Umbilical cord (tissue), 1 donor: ENCODE measurements at regions not wholly inside any gene's neighbourhood (a gene's known extent, or its start where the extent isn't known, plus 50 kb on each side); places are given as distances from the start of the nearest gene placed in this dataset.
A peak's percentile ranks its signal among the peaks of the same experiment; 100 is the strongest.

Source experiments
- DNase-seq: peaks from one replicate; pipeline ENCODE4 v3.0.0-alpha.2; 2015; ENCODE audit warnings: low spot score

DNA sequence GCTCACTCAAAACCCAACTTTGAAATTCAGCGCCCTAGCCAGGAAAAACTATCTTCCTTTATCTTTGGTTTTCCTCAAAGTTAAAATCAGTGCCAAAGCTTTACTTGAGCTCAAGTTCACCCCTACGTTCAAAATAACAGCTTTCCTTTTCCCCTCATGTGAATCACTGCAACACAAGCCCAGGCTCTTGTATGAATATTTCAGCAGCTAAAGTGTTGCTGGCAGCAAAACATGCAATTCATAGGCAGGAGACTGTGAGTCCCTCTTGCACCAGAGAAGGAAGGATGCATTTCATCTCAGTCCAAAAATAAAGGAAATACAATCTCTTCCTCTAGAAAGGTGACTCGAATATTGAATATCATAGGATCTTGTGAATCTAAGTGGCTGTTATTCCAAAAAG is 461.3 kb upstream of the SOX11 start:
- no peak for DNase-seq

- no peak for DNase-seq
These were observed 460.9 kb upstream of the SOX11 start for GRCh38 chr2:5231287-5231686.

DNA sequence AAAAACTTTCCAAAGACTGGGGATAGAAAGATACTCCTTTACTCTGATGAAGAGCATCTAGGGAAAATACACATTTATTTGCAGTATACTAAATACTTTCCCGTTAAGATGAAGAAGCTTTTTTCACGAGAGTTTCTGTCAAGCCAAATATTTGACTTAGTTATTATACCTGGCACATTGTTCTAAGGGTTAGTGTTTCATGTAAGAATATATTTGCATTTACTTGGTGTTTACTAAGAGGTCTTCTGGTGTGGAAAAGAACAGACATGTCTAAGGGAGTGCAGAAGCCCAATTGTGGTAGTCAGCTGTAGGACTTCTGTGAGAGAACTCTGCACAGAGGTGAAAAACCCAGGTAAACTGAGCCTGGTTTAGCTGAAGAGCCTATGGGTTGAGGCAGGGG is 457.6 kb upstream of the SOX11 start:
- DNase-seq: no peak

- no peak for DNase-seq
These were observed 456.5 kb upstream of the SOX11 start for GRCh38 chr2:5235701-5236100.

GRCh38 chr2:5236249-5236648 is 455.9 kb upstream of the SOX11 start:
- no peak for DNase-seq

DNA sequence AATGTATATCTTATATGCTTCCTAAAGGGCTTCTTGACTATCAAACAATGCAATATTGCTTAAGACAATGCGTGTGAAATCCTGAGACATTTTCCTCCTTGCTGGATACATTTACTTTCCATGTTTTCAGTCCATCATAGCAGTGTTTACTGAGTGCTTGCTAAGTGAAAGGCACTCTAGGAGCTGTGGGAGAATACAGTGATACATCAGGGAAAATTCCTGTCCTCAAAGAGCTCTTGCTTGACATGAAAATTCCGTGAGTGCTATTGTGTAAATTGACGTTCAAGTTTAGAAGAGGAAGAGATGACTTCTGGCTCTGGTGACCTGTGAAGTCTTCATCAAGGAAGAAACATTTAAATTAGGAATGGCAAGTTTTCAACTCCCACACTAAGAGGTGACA is 449.4 kb upstream of the SOX11 start:
- no peak for DNase-seq

DNA sequence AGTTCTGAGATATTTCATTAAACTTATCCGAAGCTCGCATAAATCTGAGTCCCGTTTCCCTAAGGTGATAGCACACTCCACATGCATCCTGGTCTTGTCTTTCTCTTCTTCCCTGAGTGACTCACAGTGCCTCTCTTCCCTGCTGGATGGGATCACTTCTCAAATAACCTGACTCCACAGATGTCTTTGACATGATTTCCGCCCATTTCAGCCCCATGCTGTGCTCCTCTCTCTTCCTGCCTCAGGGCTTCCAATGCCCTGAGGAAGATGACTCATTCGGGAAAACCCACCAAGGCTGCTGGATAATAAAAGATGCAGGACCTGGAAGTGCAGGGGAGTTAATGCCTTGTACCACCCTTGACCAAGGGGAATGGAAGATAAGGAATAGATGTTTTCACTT is 441.7 kb upstream of the SOX11 start:
- no peak for DNase-seq

DNA sequence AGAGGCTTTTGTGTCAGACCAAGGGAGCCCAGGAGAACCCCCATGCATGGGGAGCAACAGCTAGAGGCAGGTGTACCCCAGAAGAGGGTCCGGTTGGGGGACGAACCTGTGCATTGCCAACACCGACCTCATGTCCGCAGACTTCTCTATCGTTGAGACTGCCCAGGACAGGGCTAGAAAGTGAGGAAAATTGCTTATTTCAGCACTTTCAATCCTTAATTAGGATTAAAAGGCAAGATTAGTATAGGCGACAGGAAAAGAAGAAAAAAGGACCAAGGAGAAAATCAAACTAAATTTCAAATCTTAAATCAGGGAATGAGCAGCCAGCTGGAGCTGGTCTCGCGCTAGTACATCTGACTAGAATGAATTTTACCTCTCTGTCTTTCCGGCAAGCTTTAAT is 438.9 kb upstream of the SOX11 start:
- no peak for DNase-seq

GRCh38 chr2:5254791-5255332 is 437.3 kb upstream of the SOX11 start:
- DNase-seq: no peak

DNA sequence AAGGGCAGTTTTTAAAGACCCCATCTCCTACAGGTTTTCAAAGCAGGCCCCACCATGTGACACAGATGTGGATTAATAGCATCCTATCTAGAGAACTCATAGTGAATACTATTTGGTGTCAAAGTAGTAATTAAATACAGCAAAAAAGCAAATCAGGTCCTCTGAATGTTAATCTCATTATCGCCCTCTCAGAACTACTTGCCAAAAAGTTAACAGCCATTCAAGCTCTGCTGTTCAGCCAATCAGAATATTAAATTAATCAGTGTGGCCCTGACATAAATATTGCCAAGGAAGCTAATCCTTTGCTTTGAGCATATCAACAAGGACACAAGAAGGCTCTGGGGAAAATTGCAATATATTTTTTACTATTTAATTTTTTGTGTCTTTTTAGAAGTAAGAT is 428.9 kb upstream of the SOX11 start:
- no peak for DNase-seq

GRCh38 chr2:5264361-5264760 is 427.8 kb upstream of the SOX11 start:
- no peak for DNase-seq

DNA sequence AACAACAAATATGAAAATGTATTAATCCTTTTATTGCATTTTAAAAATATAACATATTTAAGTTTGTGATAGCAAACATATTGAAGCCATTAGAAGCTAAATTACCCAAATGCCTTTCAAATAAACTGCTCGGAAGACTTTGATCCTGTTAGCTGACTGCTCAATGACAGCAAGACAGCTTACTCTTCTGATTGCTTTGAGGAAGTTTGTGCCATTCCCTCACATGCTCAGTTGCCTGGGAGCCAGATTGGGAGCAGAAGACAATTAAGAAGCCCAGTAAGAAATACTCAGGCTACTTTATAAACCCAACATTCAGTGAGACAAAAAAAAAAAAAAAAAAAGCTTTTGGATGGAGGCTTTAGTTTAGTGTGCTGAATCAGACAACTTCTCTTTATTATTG is 407.1 kb upstream of the SOX11 start:
- no peak for DNase-seq

DNA sequence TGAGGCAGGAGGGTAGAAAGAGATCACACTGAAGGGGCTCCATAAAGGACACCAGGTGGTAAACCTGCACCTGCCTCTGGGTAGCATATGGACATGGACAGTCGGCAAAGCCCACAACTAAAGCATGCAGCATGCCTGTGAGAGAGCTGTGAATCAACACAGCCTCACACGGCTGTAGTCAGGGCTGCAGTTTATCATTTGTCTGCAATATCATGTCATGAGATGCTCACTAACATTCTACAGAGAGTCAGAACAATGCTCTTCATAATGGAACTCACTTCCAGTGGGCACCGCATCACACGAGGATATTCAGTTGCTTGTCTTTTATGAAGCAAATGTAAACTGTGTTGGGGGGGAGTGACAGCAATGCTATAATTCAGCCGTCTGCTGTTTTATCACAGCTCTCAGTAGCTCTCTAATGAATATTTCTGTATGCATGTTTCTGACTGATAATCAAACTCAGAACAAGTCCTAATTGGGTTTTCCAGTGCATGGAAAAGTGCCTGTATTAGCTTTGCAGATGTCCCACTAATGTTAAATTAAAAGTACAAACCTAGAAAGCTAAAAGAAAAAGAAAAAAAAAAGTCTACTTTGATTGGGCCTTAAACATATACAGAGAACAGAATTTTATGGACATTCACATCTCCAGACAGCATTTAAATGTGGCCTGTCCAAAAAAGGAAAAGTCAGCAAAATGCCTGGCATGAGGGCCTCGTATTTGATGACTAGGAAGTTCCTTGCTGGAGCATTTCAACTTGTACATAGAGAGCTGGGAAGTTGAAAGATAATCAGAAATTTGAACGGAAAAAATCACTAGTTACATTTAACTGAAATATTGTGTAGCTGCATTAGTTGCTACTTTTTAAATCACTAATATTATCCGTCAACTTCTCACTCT is 406.1 kb upstream of the SOX11 start:
- peak; percentile 7 for DNase-seq

DNA sequence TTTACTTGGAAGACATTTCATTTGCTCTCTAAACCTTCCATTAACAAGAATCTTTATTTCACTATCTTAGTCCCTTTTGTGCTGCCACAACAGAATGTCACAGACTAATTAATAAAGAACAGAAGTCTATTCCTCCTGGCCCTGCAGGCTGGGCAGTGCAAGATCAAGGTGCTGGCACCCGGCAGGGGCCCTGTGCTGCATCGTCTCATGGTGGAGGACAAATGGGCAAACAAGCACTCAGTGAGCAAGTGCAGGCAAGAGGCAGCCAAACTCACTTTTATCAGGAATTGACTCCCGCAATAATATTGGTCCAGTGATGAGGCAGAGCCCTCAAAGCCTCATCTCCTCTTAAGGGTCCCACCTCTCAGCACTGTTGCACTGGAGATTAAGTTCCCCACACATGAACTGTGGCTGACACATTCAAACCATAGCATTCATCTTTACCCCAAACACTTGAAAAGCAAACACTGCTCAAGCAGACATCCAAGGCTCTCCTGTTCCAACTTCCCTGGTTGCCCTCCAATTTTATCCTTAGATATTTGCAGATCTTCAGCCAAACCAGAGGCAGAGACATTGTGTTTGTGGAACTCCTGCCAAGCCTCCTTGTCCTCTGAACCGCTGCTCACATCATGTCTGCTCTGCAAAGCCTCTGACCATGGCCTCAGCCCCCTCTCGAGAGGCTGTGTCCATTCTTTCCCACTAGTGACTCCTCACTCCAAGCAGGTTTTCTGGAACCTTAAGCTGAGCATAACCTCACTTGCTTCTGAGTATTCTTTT is 404.4 kb upstream of the SOX11 start:
- DNase-seq: no peak

DNA sequence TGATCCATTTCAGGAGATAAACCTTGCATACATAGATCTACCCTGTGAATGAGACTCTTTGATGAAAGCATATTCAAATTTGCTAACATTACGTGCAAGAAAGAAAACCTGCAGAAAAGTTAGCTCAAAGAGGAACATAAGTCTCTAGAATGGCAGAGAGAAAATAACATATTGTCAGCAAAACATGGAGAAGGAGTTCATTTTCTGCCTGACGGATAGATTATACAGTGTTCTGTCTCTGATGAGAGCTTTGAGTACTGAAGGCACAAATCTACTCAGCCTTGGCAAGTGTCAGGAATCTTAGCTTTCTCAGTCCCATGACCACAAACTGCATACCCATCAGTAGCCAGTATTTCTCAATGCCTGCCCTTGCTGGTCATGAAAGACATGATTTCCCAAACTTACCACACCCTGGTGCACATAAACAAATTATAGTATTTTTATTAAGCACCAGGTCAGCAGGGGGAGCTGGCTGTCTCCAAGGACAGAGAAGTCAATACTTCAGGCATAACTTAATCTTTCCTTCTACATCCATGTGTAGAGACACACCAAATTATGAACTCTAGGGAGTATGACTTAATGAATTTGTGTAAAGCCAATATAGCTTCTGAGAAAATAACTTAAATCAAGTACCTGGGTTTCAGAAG is 401.2 kb upstream of the SOX11 start:
- peak; percentile 6 for DNase-seq

GRCh38 chr2:5304640-5305039 is 387.5 kb upstream of the SOX11 start:
- DNase-seq: no peak

GRCh38 chr2:5315041-5315440 is 377.1 kb upstream of the SOX11 start:
- DNase-seq: no peak

- DNase-seq: no peak
These were observed 376.7 kb upstream of the SOX11 start for GRCh38 chr2:5315512-5315911.

DNA sequence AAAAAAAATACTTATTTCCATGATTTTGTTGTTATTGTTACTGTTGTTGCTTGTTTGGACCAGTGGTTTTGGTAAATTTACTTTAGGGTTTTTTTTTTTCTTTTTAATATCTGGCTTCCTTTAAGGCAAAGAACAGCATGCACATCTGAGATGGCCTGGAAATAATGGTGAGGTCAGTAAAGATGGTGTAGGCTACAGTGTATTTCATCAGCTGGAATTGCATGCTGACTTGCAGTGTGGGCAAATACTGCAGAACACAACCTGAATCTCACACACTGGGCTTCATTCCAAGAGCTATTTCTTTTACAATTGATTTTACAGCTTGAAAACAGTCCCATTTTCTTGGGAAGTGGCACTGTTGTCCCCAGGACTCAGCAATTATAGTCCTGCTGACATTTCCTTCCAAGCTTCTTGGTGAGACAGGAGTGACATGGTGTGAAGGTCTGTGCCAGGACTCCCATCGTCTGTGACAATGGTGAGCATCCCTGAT is 376.1 kb upstream of the SOX11 start:
- no peak for DNase-seq

- no peak for DNase-seq
These were observed 372.7 kb upstream of the SOX11 start for GRCh38 chr2:5319493-5319892.

- DNase-seq: no peak
These were observed 369.8 kb upstream of the SOX11 start for GRCh38 chr2:5322396-5322795.

DNA sequence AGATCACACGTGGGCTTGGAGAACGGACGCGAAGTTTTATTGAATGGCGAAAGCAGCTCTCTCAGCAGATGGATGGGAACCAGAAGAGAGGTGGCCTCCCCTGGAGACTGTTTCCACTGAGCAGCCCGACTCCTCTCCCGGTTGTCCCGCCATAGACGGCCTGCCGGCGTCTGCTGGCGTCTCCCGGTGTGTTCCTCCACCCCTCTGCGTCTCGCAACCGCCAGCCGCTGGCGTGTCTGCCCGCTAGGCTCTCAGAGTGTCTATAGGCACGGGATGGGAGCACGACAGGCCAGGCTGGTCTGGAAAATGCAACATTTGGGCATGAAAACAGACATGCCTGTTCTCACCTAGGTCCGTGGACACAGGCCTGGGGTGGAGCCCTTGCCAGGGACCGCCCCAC is 366.7 kb upstream of the SOX11 start:
- no peak for DNase-seq
